ENCODE measurements at regions not wholly inside any gene's neighbourhood (a gene's known extent, or its start where the extent isn't known, plus 50 kb on each side); places are given as distances from the start of the nearest gene placed in this dataset.

- POLR2A ChIA-PET = no interaction called here
- Histone ChIP-seq H2AFZ (ENCODE audit: low read depth) (no peak overlapping the region), H3K4me1 (ENCODE audit: control insufficient read depth in 1 of 2, insufficient read depth in 2 of 2, low read depth in 1 of 2, low read length in 1 of 2) (no peaks in the 10 kb centered on the region)
Measured at GRCh38 chr12:58668871-58669270, 251.4 kb downstream of the LRIG3 start.

GRCh38 chr12:58670623-58671022 lies 249.7 kb downstream of the LRIG3 start:
- no peak for DNase-seq
- no peaks in the 10 kb centered on the region for H3K9me2 ChIP-seq
- H3K27ac ChIP-seq (ENCODE audit: low read depth in 2 of 2, low read length in 1 of 2) = no peak overlapping the region
- ChIA-PET POLR2A (no interaction called here), CTCF (no interaction called here)
- H3K4me1 ChIP-seq (ENCODE audit: control insufficient read depth in 1 of 2, insufficient read depth in 2 of 2, low read depth in 1 of 2, low read length in 1 of 2) = no peaks in the 10 kb centered on the region
- 35% methylated on average over 1 of the region's 1 CpG for WGBS (ENCODE audit: low lambda C conversion rate)
- no peaks in the 10 kb centered on the region for H3K36me3 ChIP-seq (replicated peaks in 1 of 2; ENCODE audit: control insufficient read depth in 1 of 2, insufficient read depth in 2 of 2, low read length in 1 of 2)
- no peaks in the 10 kb centered on the region for H3K9me3 ChIP-seq
- no peak overlapping the region for H2AFZ ChIP-seq (ENCODE audit: low read depth)
- H3F3A ChIP-seq (replicated peaks; ENCODE audit: insufficient read depth) = no peaks in the 10 kb centered on the region
- H4K20me1 ChIP-seq (ENCODE audit: insufficient read depth) = no peaks in the 10 kb centered on the region
- no peaks in the 10 kb centered on the region for H3K79me2 ChIP-seq (ENCODE audit: insufficient read depth)
- H3K27me3 ChIP-seq (ENCODE audit: insufficient read depth) = 0 out of 2 replicates have a peak, but pooled peaks cover 3% of the 10 kb centered on the region
- no peak overlapping the region for H3K9ac ChIP-seq
- TF ChIP-seq IRF3 (IDR thresholded peaks at IDR 0.05; ENCODE audit: low read depth, low read length) = no peak
- TF ChIP-seq, protein P1, sequence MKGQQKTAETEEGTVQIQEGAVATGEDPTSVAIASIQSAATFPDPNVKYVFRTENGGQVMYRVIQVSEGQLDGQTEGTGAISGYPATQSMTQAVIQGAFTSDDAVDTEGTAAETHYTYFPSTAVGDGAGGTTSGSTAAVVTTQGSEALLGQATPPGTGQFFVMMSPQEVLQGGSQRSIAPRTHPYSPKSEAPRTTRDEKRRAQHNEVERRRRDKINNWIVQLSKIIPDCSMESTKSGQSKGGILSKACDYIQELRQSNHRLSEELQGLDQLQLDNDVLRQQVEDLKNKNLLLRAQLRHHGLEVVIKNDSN (IDR thresholded peaks at IDR 0.05; ENCODE audit: borderline replicate concordance, low read depth) = no peak
- TF ChIP-seq TCF12 (IDR thresholded peaks at IDR 0.05) = no peak
- no peak for TF ChIP-seq CHD2 (IDR thresholded peaks at IDR 0.05; ENCODE audit: low read length, partially characterized antibody)
- TF ChIP-seq GATA2 (CRISPR knock-in tag; IDR thresholded peaks at IDR 0.05) = no peak
- TF ChIP-seq GABPA (IDR thresholded peaks at IDR 0.05; ENCODE audit: low read depth) = no peak
- TF ChIP-seq EP300 (IDR thresholded peaks at IDR 0.05; ENCODE audit: borderline replicate concordance in 1 of 2, low read depth in 1 of 2, low read length in 1 of 2) = no peak
- no peak for TF ChIP-seq FOSL2 (IDR thresholded peaks at IDR 0.05; ENCODE audit: borderline replicate concordance, low read depth)
- no peak for TF ChIP-seq SIN3A (IDR thresholded peaks at IDR 0.05; ENCODE audit: borderline replicate concordance, low read depth, low read length)
- TF ChIP-seq, protein P2, sequence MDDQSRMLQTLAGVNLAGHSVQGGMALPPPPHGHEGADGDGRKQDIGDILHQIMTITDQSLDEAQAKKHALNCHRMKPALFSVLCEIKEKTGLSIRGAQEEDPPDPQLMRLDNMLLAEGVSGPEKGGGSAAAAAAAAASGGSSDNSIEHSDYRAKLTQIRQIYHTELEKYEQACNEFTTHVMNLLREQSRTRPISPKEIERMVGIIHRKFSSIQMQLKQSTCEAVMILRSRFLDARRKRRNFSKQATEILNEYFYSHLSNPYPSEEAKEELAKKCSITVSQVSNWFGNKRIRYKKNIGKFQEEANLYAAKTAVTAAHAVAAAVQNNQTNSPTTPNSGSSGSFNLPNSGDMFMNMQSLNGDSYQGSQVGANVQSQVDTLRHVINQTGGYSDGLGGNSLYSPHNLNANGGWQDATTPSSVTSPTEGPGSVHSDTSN (IDR thresholded peaks at IDR 0.05) = no peak
- no peak overlapping the region for H3K4me3 ChIP-seq (ENCODE audit: low read depth in 2 of 2, low read length in 1 of 2)
- no peak overlapping the region for H3K4me2 ChIP-seq

More at GRCh38 chr12:58668871-58669270, 251.4 kb downstream of the LRIG3 start:
- Histone ChIP-seq H3K9me3 (no peaks in the 10 kb centered on the region), H3K9me2 (no peaks in the 10 kb centered on the region), H3K4me3 (ENCODE audit: low read depth in 2 of 2, low read length in 1 of 2) (no peak overlapping the region), H3K27me3 (ENCODE audit: insufficient read depth) (0 out of 2 replicates have a peak, but pooled peaks cover 7% of the 10 kb centered on the region), H3K27ac (ENCODE audit: low read depth in 2 of 2, low read length in 1 of 2) (no peak overlapping the region), H3K4me2 (no peak overlapping the region), H3F3A (replicated peaks; ENCODE audit: insufficient read depth) (no peaks in the 10 kb centered on the region), H3K36me3 (replicated peaks in 1 of 2; ENCODE audit: control insufficient read depth in 1 of 2, insufficient read depth in 2 of 2, low read length in 1 of 2) (no peaks in the 10 kb centered on the region), H3K79me2 (ENCODE audit: insufficient read depth) (no peaks in the 10 kb centered on the region), H4K20me1 (ENCODE audit: insufficient read depth) (no peaks in the 10 kb centered on the region), H3K9ac (no peak overlapping the region)
- TF ChIP-seq YY1 (IDR thresholded peaks at IDR 0.05; ENCODE audit: low read depth) = no peak
- TF ChIP-seq RAD21 (IDR thresholded peaks at IDR 0.05; ENCODE audit: low read length) = no peak
- no peak for TF ChIP-seq FOXM1 (IDR thresholded peaks at IDR 0.05; ENCODE audit: low read depth)
- CTCF ChIA-PET = no interaction called here
- no peak for DNase-seq
- 4% methylated on average over 1 of the region's 1 CpG for WGBS (ENCODE audit: low lambda C conversion rate)
